HAP-1 (cell line): ENCODE measurements at regions not wholly inside any gene's neighbourhood (a gene's known extent, or its start where the extent isn't known, plus 50 kb on each side); places are given as distances from the start of the nearest gene placed in this dataset.
"Not testable (repeated sequence)": the region's sequence is repeated elsewhere in the genome, so short reads cannot be mapped to it uniquely, and the experiment has no call there.

Experiments
- DNase-seq, 2 experiments: peaks; one replicate each; pipeline ENCODE4 v3.0.0-alpha.2; 2016 to 2020; ENCODE audit warnings: low spot score in 2 of 2
- H3K27me3 ChIP-seq: fragments of 250-450 bp; sonication (Bioruptor Pico); 2 replicates; pipeline ENCODE4 v1.5.1; 2020; ENCODE audit warnings: low read depth, mild to moderate bottlenecking, moderate library complexity
- H3K36me3 ChIP-seq: fragments of 250-450 bp; sonication (Bioruptor Pico); replicated peaks from 2 replicates; pipeline ENCODE4 v1.5.1; 2020; ENCODE audit warnings: mild to moderate bottlenecking
- H3K4me1 ChIP-seq: fragments of 250-450 bp; sonication (Bioruptor Pico); 2 replicates; pipeline ENCODE4 v1.5.1; 2020; ENCODE audit warnings: mild to moderate bottlenecking
- H3K4me3 ChIP-seq: fragments of 250-450 bp; sonication (Bioruptor Pico); 2 replicates; pipeline ENCODE4 v1.5.1; 2020; ENCODE audit warnings: mild to moderate bottlenecking, moderate library complexity
- H3K9me3 ChIP-seq: fragments of 250-450 bp; sonication (Bioruptor Pico); 2 replicates; pipeline ENCODE4 v1.5.1; 2020; ENCODE audit warnings: mild to moderate bottlenecking, moderate library complexity
- in situ Hi-C: fragments of 300-500 bp; cut with MboI; formaldehyde crosslinking; loops from 3 replicates; pipeline ENCODE4 v1.14.3; 2020; ENCODE audit warnings: low sequenced_read_pairs, inconsistent platforms, mixed read lengths

- H3K4me1 ChIP-seq = no peaks in the 10 kb centered on the region
- in situ Hi-C loops = no loop called here
- H3K36me3 ChIP-seq = no peaks in the 10 kb centered on the region
- no peak for DNase-seq
- H3K9me3 ChIP-seq = no peaks in the 10 kb centered on the region
- H3K27me3 ChIP-seq = peaks cover 4% of the 10 kb centered on the region
- no peak overlapping the region for H3K4me3 ChIP-seq
Observed at GRCh38 chr7:82528577-82529310, 85.2 kb upstream of the CACNA2D1 start.

- DNase-seq = no peak
- in situ Hi-C loops = no loop called here
Observed at GRCh38 chr7:82527851-82528250, 84.3 kb upstream of the CACNA2D1 start.

GRCh38 chr7:82521906-82522445 lies 78.4 kb upstream of the CACNA2D1 start:
- Histone ChIP-seq H3K4me1 (0 out of 2 replicates have a peak, but pooled peaks cover 2% of the 10 kb centered on the region), H3K4me3 (no peak overlapping the region), H3K27me3 (peaks cover 4% of the 10 kb centered on the region; the same call in 1 of the 2 replicates), H3K9me3 (no peaks in the 10 kb centered on the region), H3K36me3 (no peaks in the 10 kb centered on the region)
- DNase-seq = no peak
- in situ Hi-C loops = no loop called here

More at GRCh38 chr7:82527851-82528250, 84.3 kb upstream of the CACNA2D1 start:
- H3K36me3 ChIP-seq = no peaks in the 10 kb centered on the region
- H3K4me3 ChIP-seq = no peak overlapping the region
- H3K4me1 ChIP-seq = no peaks in the 10 kb centered on the region
- H3K27me3 ChIP-seq = peaks cover 4% of the 10 kb centered on the region
- no peaks in the 10 kb centered on the region for H3K9me3 ChIP-seq

- Histone ChIP-seq H3K36me3 (no peaks in the 10 kb centered on the region), H3K27me3 (no peaks in the 10 kb centered on the region; the same call in 1 of the 2 replicates), H3K9me3 (no peaks in the 10 kb centered on the region), H3K4me3 (no peak overlapping the region), H3K4me1 (0 out of 2 replicates have a peak, but pooled peaks cover under 1% of the 10 kb centered on the region)
- no peak for DNase-seq
- in situ Hi-C loops = no loop called here
Observed at GRCh38 chr7:82517050-82517449, 73.5 kb upstream of the CACNA2D1 start.

GRCh38 chr7:82511542-82511941 lies 68.0 kb upstream of the CACNA2D1 start:
- in situ Hi-C loops = no loop called here
- no peak for DNase-seq
- Histone ChIP-seq H3K9me3 (no peaks in the 10 kb centered on the region), H3K4me1 (no peaks in the 10 kb centered on the region), H3K4me3 (no peak overlapping the region), H3K27me3 (peaks cover 3% of the 10 kb centered on the region; the same call in 1 of the 2 replicates), H3K36me3 (no peaks in the 10 kb centered on the region)

GRCh38 chr7:82507976-82508677 lies 64.5 kb upstream of the CACNA2D1 start:
- Histone ChIP-seq H3K27me3 (peaks cover 3% of the 10 kb centered on the region; the same call in 1 of the 2 replicates), H3K9me3 (no peaks in the 10 kb centered on the region), H3K36me3 (no peaks in the 10 kb centered on the region), H3K4me1 (peaks cover 5% of the 10 kb centered on the region; the same call in 1 of the 2 replicates), H3K4me3 (no peak overlapping the region)
- in situ Hi-C loops = no loop called here
- DNase-seq = no peak

- no peak overlapping the region for H3K4me3 ChIP-seq
- peaks cover 5% of the 10 kb centered on the region; the same call in 1 of the 2 replicates for H3K4me1 ChIP-seq
- no peak for DNase-seq
- H3K27me3 ChIP-seq = peaks cover 3% of the 10 kb centered on the region; the same call in 1 of the 2 replicates
- H3K36me3 ChIP-seq = no peaks in the 10 kb centered on the region
- no peaks in the 10 kb centered on the region for H3K9me3 ChIP-seq
- in situ Hi-C loops = no loop called here
Observed at GRCh38 chr7:82507365-82507975, 63.9 kb upstream of the CACNA2D1 start.

- Histone ChIP-seq H3K36me3 (no peaks in the 10 kb centered on the region), H3K4me3 (no peak overlapping the region), H3K27me3 (0 out of 2 replicates have a peak, but pooled peaks cover 3% of the 10 kb centered on the region), H3K4me1 (peaks cover 5% of the 10 kb centered on the region; the same call in 1 of the 2 replicates), H3K9me3 (peaks cover 4% of the 10 kb centered on the region; the same call in 1 of the 2 replicates)
- no peak for DNase-seq
- in situ Hi-C loops = no loop called here
Observed at GRCh38 chr7:82506702-82507101, 63.1 kb upstream of the CACNA2D1 start.

- in situ Hi-C loops = no loop called here
- no peak for DNase-seq
- Histone ChIP-seq H3K27me3 (0 out of 2 replicates have a peak, but pooled peaks cover 3% of the 10 kb centered on the region), H3K36me3 (no peaks in the 10 kb centered on the region), H3K9me3 (peaks cover 4% of the 10 kb centered on the region; the same call in 1 of the 2 replicates), H3K4me3 (no peak overlapping the region), H3K4me1 (peaks cover 5% of the 10 kb centered on the region; the same call in 1 of the 2 replicates)
Observed at GRCh38 chr7:82506208-82506607, 62.6 kb upstream of the CACNA2D1 start.

- peaks cover 6% of the 10 kb centered on the region; the same call in 1 of the 2 replicates for H3K9me3 ChIP-seq
- no peaks in the 10 kb centered on the region for H3K27me3 ChIP-seq
- no peak overlapping the region for H3K4me3 ChIP-seq
- H3K36me3 ChIP-seq = no peaks in the 10 kb centered on the region
- H3K4me1 ChIP-seq = peaks cover 5% of the 10 kb centered on the region; the same call in 1 of the 2 replicates
- in situ Hi-C loops = no loop called here
- DNase-seq = no peak
Observed at GRCh38 chr7:82501346-82501745, 57.8 kb upstream of the CACNA2D1 start.

- H3K36me3 ChIP-seq, DNase-seq, H3K4me3 ChIP-seq, H3K4me1 ChIP-seq, in situ Hi-C loops, H3K9me3 ChIP-seq, H3K27me3 ChIP-seq: not testable (repeated sequence)
Observed at GRCh38 chr7:82499546-82499945, 56.0 kb upstream of the CACNA2D1 start.

- H3K36me3 ChIP-seq = no peaks in the 10 kb centered on the region
Observed at GRCh38 chr7:82494420-82494819, 50.8 kb upstream of the CACNA2D1 start.

More at GRCh38 chr7:82494420-82494819, 50.8 kb upstream of the CACNA2D1 start:
- H3K4me1 ChIP-seq = no peaks in the 10 kb centered on the region
- no peaks in the 10 kb centered on the region for H3K27me3 ChIP-seq
- no peak overlapping the region for H3K4me3 ChIP-seq
- in situ Hi-C loops = no loop called here
- DNase-seq = no peak
- no peaks in the 10 kb centered on the region for H3K9me3 ChIP-seq
